Bronchial epithelial cell (primary cell): ENCODE measurements at regions not wholly inside any gene's neighbourhood (a gene's known extent, or its start where the extent isn't known, plus 50 kb on each side); places are given as distances from the start of the nearest gene placed in this dataset.

Experiments
- DNase-seq: peaks from one replicate; pipeline ENCODE4 v3.0.0-alpha.2; 2010; ENCODE audit warnings: low read depth
- FAIRE-seq: peaks from 2 replicates; lab custom pipeline; 2011; peaks lifted over from hg19 to GRCh38; lab: Jason Lieb, UNC
- H3K27me3 ChIP-seq: 2 replicates; pipeline ENCODE4 v1.5.1; 2011; ENCODE audit warnings: low read length; ENCODE audit not compliant: control insufficient read depth, insufficient read depth
- H3K36me3 ChIP-seq: 2 replicates; pipeline ENCODE4 v1.5.1; 2011; ENCODE audit warnings: low read length; ENCODE audit not compliant: control insufficient read depth, insufficient read depth
- H3K4me3 ChIP-seq: 2 replicates; pipeline ENCODE4 v1.5.1; 2011; ENCODE audit warnings: mild to moderate bottlenecking, low read depth, low read length, control low read depth
- CTCF ChIP-seq: IDR thresholded peaks from 2 replicates; pipeline ENCODE4 v1.5.1; 2011; ENCODE audit warnings: mild to moderate bottlenecking, moderate library complexity, low read length, control low read depth, inconsistent platforms; ENCODE audit not compliant: insufficient read depth, severe bottlenecking

DNA sequence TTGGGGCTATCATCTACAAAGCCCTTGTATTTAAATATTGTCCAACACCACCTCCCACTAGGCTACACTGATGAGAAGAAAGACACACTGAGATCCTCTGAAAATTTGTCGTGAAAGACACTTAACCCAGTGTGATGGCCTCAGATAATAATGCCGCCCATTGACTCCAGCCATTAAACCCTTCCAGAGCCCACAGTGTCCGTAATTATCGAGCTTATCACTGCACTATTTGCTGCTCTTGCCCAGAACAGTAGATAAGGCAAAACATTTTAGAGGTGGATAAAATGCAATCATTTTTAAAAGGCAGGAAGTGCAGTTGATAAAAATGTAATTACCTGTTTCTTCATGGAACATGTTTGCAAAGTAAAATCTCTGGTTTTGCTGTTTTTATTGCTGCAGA lies 121.3 kb upstream of the DDX18 start:
- TF ChIP-seq CTCF, result no peak
- no peak for FAIRE-seq
- DNase-seq, result no peak
- no peak overlapping the region for H3K4me3 ChIP-seq
- no peaks in the 10 kb centered on the region for H3K36me3 ChIP-seq
- H3K27me3 ChIP-seq, result no peaks in the 10 kb centered on the region

- H3K27me3 ChIP-seq, result no peaks in the 10 kb centered on the region
- no peak overlapping the region for H3K4me3 ChIP-seq
- DNase-seq (no peak), FAIRE-seq (no peak)
- H3K36me3 ChIP-seq, result no peaks in the 10 kb centered on the region
- TF ChIP-seq CTCF, result no peak
Observed at GRCh38 chr2:117693651-117694050, 120.8 kb upstream of the DDX18 start.

- H3K36me3 ChIP-seq, result no peaks in the 10 kb centered on the region
- no peak for TF ChIP-seq CTCF
- FAIRE-seq (no peak), DNase-seq (no peak)
- H3K27me3 ChIP-seq, result no peaks in the 10 kb centered on the region
- H3K4me3 ChIP-seq, result no peak overlapping the region
Observed at GRCh38 chr2:117698287-117698686, 116.2 kb upstream of the DDX18 start.

- FAIRE-seq, result no peak
Observed at GRCh38 chr2:117698819-117699218, 115.7 kb upstream of the DDX18 start.

GRCh38 chr2:117700471-117700870 lies 114.0 kb upstream of the DDX18 start:
- Histone ChIP-seq H3K27me3 (no peaks in the 10 kb centered on the region), H3K4me3 (no peak overlapping the region), H3K36me3 (no peaks in the 10 kb centered on the region)
- no peak for TF ChIP-seq CTCF
- no peak for FAIRE-seq
- DNase-seq, result no peak

More at GRCh38 chr2:117698819-117699218, 115.7 kb upstream of the DDX18 start:
- Histone ChIP-seq H3K27me3 (no peaks in the 10 kb centered on the region), H3K4me3 (no peak overlapping the region), H3K36me3 (no peaks in the 10 kb centered on the region)
- no peak for DNase-seq
- no peak for TF ChIP-seq CTCF

- FAIRE-seq (no peak), DNase-seq (no peak)
- Histone ChIP-seq H3K4me3 (no peak overlapping the region), H3K36me3 (no peaks in the 10 kb centered on the region), H3K27me3 (no peaks in the 10 kb centered on the region)
- no peak for TF ChIP-seq CTCF
Observed at GRCh38 chr2:117701365-117701764, 113.1 kb upstream of the DDX18 start.
